ENCODE measurements at regions not wholly inside any gene's neighbourhood (a gene's known extent, or its start where the extent isn't known, plus 50 kb on each side); places are given as distances from the start of the nearest gene placed in this dataset.

- in situ Hi-C loops (cut with HindIII; ENCODE audit: low sequenced_read_pairs): no loop called here
Measured at GRCh38 chr2:167322795-167323194, 434.5 kb downstream of the XIRP2 start.

- in situ Hi-C loops (cut with HindIII; ENCODE audit: low sequenced_read_pairs): no loop called here
Measured at GRCh38 chr2:167318581-167318980, 430.3 kb downstream of the XIRP2 start.

GRCh38 chr2:167310442-167310841, 422.2 kb downstream of the XIRP2 start:
- in situ Hi-C loops (cut with HindIII; ENCODE audit: low sequenced_read_pairs): no loop called here
